Astrocyte of the cerebellum (primary cell): ENCODE measurements at regions not wholly inside any gene's neighbourhood (a gene's known extent, or its start where the extent isn't known, plus 50 kb on each side); places are given as distances from the start of the nearest gene placed in this dataset.

Source experiments
- DNase-seq: peaks from one replicate; pipeline ENCODE4 v3.0.0-alpha.2; 2011; ENCODE audit warnings: low read depth
- H3K4me3 ChIP-seq: 2 replicates; pipeline ENCODE4 v1.5.1; 2011; ENCODE audit warnings: mild to moderate bottlenecking, low read depth, low read length, moderate library complexity
- in situ Hi-C: cut with HindIII; loops from 2 replicates; pipeline ENCODE4 v1.10.0; 2017; ENCODE audit warnings: low sequenced_read_pairs
- TF ChIP-seq, protein P1 (sequence below): IDR thresholded peaks from 2 replicates; pipeline ENCODE4 v1.5.1; 2012; ENCODE audit warnings: low read length, low read depth, moderate library complexity, mild to moderate bottlenecking; ENCODE audit errors: missing control alignments

DNA sequence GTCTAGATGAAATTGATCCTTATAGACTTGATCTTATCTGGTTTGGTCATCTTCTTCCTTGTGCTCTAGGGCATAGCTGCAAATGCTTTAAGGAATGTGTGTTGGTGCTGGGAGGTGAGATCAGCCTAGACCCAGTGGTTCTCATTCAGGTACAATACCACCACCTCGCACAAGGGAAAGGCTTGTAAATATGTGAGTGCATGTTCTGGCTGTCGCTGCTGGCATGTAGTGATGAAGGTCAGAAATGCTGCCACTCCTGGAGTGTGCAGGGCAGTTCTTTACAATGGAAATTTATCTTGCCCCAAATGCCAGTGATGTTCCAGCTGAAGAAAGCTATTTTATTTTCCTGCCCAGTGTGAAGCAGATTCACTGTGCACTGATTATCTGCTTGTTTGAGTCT, 900.9 kb downstream of the QKI start:
- in situ Hi-C loops, result loop anchor here (5.0 kb wide), 2 partner anchors 33 to 62 kb away; no protein-coding TSS in a partner anchor
- DNase-seq, result no peak
- H3K4me3 ChIP-seq, result no peak overlapping the region
- TF ChIP-seq, protein P1, sequence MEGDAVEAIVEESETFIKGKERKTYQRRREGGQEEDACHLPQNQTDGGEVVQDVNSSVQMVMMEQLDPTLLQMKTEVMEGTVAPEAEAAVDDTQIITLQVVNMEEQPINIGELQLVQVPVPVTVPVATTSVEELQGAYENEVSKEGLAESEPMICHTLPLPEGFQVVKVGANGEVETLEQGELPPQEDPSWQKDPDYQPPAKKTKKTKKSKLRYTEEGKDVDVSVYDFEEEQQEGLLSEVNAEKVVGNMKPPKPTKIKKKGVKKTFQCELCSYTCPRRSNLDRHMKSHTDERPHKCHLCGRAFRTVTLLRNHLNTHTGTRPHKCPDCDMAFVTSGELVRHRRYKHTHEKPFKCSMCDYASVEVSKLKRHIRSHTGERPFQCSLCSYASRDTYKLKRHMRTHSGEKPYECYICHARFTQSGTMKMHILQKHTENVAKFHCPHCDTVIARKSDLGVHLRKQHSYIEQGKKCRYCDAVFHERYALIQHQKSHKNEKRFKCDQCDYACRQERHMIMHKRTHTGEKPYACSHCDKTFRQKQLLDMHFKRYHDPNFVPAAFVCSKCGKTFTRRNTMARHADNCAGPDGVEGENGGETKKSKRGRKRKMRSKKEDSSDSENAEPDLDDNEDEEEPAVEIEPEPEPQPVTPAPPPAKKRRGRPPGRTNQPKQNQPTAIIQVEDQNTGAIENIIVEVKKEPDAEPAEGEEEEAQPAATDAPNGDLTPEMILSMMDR, result no peak

DNA sequence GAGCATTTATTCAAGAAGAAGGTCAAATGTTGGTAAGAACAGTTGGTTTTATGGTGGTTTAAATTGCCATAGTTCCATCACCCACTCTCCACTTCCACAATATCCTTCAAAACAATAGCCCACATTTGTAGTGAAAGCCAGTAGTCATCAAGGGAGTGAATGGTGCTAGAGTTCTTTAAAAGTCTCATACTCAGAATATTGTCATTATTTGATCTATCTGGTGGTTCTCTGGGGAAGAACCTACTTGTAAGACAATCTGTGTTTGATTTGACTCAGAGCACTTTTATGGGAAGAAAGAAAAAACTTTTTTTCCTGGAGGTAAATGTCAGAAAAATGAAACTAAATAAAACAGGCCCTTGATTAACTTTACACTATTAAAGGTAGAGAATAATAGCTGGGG, 893.8 kb downstream of the QKI start:
- no peak for DNase-seq
- no peak overlapping the region for H3K4me3 ChIP-seq
- TF ChIP-seq, protein P1, result no peak
- in situ Hi-C loops, result no loop called here

DNA sequence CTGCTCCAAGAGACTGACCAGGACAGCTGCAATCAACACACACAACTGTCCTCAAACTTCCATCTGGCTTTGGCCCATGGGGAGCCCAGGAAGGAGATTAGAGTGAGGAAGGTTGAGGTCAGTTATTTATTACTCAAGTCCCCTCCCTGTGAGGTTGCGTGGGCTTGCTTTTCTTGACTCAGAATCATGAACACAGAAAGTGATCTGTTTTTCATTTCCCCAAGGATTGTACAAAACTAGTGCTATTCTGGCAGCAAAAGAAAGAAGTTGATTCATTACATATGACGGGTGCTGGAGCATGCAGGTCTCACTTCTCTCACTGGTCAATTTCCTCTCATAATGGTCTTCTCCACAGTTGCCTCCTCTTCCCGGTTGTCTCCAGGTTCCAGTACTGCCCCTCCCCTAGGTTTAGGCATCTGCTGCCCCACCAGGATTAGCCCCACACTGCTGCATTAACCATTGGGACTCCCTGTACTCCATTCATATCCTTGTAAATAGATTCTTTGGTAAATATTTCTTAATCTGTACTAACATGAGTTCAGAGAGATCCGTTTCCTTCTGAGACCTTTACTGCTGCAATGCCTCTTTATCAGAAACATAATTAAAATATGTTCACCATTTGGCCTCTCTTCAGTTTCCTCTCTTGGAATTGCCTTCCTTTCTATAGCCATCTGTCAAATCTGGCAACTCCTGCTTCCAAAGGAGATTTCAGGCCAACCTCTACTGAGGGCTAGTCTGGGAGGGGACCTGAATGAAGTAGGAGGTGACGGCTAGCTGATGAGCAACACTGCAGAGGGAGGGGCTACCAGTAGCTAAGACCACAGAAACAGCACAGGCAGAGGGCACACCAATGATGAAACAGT, 888.8 kb downstream of the QKI start:
- TF ChIP-seq, protein P1, result no peak
- DNase-seq, result no peak
- no peak overlapping the region for H3K4me3 ChIP-seq
- in situ Hi-C loops, result no loop called here

DNA sequence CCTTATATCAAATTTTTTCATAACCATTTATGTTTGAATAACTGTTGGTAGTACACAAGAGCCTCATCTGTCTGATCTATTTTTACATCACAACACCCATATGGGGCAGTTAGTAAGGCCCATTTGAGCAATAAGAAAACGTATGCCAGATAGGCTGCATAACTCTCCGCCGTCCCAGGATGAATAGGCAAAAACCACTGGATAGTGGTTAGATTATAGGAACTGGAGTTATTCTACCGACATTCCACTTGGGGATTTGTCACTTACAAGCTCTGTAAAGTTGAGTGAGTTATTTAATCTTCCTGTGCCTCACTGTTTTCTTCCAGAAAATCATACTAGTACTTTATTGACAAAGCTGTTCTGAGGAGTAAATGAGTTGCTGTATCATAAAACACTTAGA, 881.9 kb downstream of the QKI start:
- TF ChIP-seq, protein P1, result no peak
- H3K4me3 ChIP-seq, result no peak overlapping the region
- no peak for DNase-seq
- in situ Hi-C loops, result no loop called here

DNA sequence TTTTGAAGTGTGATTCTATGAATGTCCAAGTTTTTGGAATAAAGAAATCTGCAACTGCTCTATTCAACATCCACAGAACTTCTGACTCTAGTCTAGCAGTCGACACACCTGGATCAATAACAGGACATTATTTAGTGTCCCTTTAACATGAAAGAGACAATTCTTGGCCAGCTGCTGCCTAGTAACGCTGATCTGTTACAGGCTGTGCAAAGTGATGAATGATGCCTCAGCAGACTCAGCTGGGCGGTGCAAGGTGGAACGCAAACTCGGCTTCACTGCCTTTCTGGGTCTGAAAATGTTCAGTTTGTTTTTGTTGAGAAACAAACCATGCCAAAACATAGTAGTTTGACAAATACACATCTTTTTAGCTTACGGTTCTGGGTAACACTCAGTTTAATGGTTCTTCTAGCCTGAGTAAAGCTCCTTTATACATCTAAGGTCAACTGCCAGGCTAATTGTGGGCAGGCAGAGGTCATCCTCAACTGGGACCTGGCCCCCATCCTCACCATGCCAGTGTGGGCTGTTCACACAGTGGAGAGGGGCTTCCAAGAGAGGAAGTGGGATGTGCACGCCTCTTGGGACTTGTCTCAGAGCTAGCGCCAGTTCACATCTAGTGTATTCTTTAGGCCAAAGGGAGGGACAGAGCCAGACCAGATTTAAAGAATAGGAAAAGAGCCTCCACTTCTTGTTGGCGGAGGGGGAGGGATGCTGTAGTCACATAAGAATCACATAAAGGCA, 879.7 kb downstream of the QKI start:
- in situ Hi-C loops, result no loop called here
- H3K4me3 ChIP-seq, result no peak overlapping the region
- TF ChIP-seq, protein P1, result no peak
- no peak for DNase-seq

DNA sequence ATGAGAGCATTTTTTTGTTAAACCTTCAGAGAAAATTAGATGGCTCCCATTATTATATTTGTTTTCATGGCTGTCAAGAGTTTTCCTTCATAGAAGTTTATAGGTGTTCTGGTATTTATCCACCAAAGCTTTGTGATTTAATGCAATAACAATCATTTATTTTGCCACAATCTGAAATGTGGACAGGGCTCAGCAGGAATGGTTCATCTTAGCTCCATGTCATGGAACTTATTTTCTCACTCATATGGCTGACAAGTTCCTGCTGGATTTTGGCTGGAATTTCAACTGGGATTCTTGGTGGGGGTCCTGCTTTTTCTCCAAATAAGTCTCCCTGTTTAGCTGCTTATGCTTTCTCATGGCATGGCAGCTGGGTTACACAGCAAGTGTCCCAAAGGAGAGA, 876.7 kb downstream of the QKI start:
- TF ChIP-seq, protein P1, result no peak
- no peak for DNase-seq
- H3K4me3 ChIP-seq, result no peak overlapping the region
- in situ Hi-C loops, result no loop called here
